Pancreas (tissue), 10 donors: ENCODE measurements at regions not wholly inside any gene's neighbourhood (a gene's known extent, or its start where the extent isn't known, plus 50 kb on each side); places are given as distances from the start of the nearest gene placed in this dataset.

Experiments used
- ATAC-seq, 4 donors: fragments of 200-7000 bp; cut with Tn5 transposase; one replicate each; pipeline versions ENCODE4 v1.8.0 to v1.9.1; 2020; ENCODE audit warnings: mild to moderate bottlenecking in 4 of 4, moderate library complexity in 4 of 4
- DNase-seq, 6 donors: peaks; one replicate each; pipeline ENCODE4 v3.0.0-alpha.2; 2020
- FAIRE-seq: peaks from 2 replicates; lab custom pipeline; 2012; peaks lifted over from hg19 to GRCh38; lab: Jason Lieb, UNC
- H3K27ac ChIP-seq, 4 donors: fragments of 200-600 bp; sonication (generic); 1 replicate in 3 of 4; 2 replicates in 1 of 4; pipeline versions ENCODE4 v1.5.0 to v1.8.0; 2020
- H3K27me3 ChIP-seq, 4 donors: fragments of 200-600 bp; one replicate each; pipeline ENCODE4 v1.8.0; 2021
- H3K36me3 ChIP-seq, 3 donors: fragments of 200-600 bp; sonication (generic) in 1 of 3; one replicate each; pipeline versions ENCODE4 v1.5.0 to v1.8.0; 2020 to 2021
- H3K4me1 ChIP-seq, 3 donors: fragments of 200-600 bp; one replicate each; pipeline ENCODE4 v1.8.0; 2021
- H3K4me3 ChIP-seq, 4 donors: fragments of 200-600 bp; sonication (generic) in 2 of 4; one replicate each; pipeline versions ENCODE4 v1.5.0 to v1.8.0; 2020 to 2021
- H3K9me3 ChIP-seq, 4 donors: fragments of 200-600 bp; one replicate each; pipeline ENCODE4 v1.8.0; 2021
- CTCF ChIP-seq, 4 donors: fragments of 200-600 bp; sonication (generic) in 3 of 4; IDR thresholded peaks; one replicate each; pipeline versions ENCODE4 v1.5.0 to v1.8.0; 2021; ENCODE audit warnings: antibody characterized with exemption in 4 of 4
- WGBS, 2 donors: extraction: QIAGEN DNeasy Blood & Tissue Kit; methylation state at CpG; one replicate each; pipeline ENCODE4 v1.1.7; 2013; 5-methylcytosine and 5-hydroxymethylcytosine counted together
- intact Hi-C, 3 donors: fragments of 100-400 bp; cut with DNase I; formaldehyde crosslinking; loops; one replicate each; pipeline versions ENCODE4 v1.11.1 to v1.14.2; 2022
- donor health status: healthy with polysubstance abuse.
- donor health status: DM: no; HTN: no; CAD: no; lungs with moderate emphysema.
- donor health status: DM: no; HTN: no; CAD: no.
- donor health status: control.
- donor health status: control.
- donor health status: Bipolar disorder and iron deficiency.
- donor health status: DM: yes; HTN: yes; CAD: no.
- donor health status: DM: no; HTN: no; CAD: no.
- donor health status: DM: no; HTN: no; CAD: no.
- donor health status: DM: yes; HTN: yes; CAD: no.

DNA sequence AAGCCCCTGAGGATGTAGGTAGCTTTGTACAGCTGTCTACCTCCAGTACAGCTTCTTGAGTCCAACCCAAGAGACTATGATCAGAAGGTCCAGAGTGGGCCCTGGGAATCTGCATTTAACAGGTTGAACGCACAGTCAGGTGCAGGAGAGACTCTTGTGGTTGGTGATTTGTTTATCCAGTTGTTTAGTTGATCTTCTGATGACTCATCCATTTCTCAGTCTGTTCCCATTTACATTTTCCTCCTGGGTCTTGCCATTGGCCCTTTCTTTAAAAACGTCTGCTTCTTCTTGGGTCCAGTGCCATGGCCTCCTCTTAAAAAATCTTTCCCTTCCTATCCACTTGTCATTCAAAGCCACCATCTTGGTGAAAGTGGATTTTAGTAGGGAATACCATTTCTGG lies 734.2 kb downstream of the MED13L start:
- Histone ChIP-seq H3K4me1 (no peaks in the 10 kb centered on the region), H3K27me3 (no peaks in the 10 kb centered on the region), H3K36me3 (no peaks in the 10 kb centered on the region), H3K27ac (no peak overlapping the region), H3K9me3 (no peaks in the 10 kb centered on the region), H3K4me3 (no peak overlapping the region)
- no peak for ATAC-seq
- DNase-seq: no peak
- no peak for FAIRE-seq
- intact Hi-C loops: no loop called here
- TF ChIP-seq CTCF (IDR thresholded peaks at IDR 0.05): no peak
- 34 to 35% methylated on average over 2 of the region's 2 CpGs for WGBS, 2 donors

- H3K4me1 ChIP-seq: no peaks in the 10 kb centered on the region
- WGBS, 2 donors: 59 to 68% methylated on average over 7 of the region's 7 CpGs
- DNase-seq (no peak), FAIRE-seq (no peak), ATAC-seq (no peak)
- H3K27ac ChIP-seq: no peak overlapping the region
- no peak overlapping the region for H3K4me3 ChIP-seq
- no peak for TF ChIP-seq CTCF (IDR thresholded peaks at IDR 0.05)
- H3K27me3 ChIP-seq: no peaks in the 10 kb centered on the region
- no peaks in the 10 kb centered on the region for H3K36me3 ChIP-seq
- intact Hi-C loops: no loop called here
- no peaks in the 10 kb centered on the region for H3K9me3 ChIP-seq
These were observed 734.8 kb downstream of the MED13L start for GRCh38 chr12:115542656-115543055.

DNA sequence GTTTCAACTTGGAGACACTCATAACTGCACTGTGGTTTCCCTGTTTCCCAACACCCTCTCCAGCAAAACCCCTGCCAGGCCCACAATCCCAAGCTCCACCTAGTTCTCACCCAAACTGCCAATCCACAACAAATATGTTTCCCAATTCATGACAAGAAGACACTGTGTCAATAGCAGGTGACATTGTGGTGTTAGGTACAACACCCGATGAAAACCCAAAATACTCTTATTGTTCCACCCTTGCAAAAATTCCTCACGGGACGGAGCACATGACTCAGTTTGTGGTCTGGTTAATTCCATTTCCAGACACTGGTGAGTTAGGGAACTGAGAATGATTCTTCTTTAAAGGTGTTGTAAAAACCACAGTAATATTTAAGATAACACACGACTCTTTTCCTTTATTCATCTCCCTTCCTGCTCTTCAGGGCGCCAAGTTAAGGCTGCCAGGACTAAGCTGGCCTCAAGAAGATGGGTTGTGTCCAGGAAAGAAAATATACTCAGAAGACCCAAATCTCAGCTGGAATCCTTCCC lies 735.5 kb downstream of the MED13L start:
- 59 to 77% methylated on average over 5 of the region's 5 CpGs for WGBS, 2 donors
- FAIRE-seq (no peak), ATAC-seq (no peak), DNase-seq (no peak)
- H3K9me3 ChIP-seq: no peaks in the 10 kb centered on the region
- no peak overlapping the region for H3K4me3 ChIP-seq
- no peak overlapping the region for H3K27ac ChIP-seq
- H3K36me3 ChIP-seq: no peaks in the 10 kb centered on the region
- no peaks in the 10 kb centered on the region for H3K27me3 ChIP-seq
- no peaks in the 10 kb centered on the region for H3K4me1 ChIP-seq
- intact Hi-C loops: no loop called here
- TF ChIP-seq CTCF (IDR thresholded peaks at IDR 0.05): no peak

GRCh38 chr12:115528466-115528865 lies 749.0 kb downstream of the MED13L start:
- no peak for DNase-seq
- no peaks in the 10 kb centered on the region for H3K4me1 ChIP-seq
- intact Hi-C loops: loop anchor here in 1 of 3 donors (2.0 kb wide), 1 partner anchor 20 kb away; no protein-coding TSS in a partner anchor
- H3K36me3 ChIP-seq: no peaks in the 10 kb centered on the region
- no peak for ATAC-seq
- no peak for FAIRE-seq
- H3K27me3 ChIP-seq: no peaks in the 10 kb centered on the region
- no peak overlapping the region for H3K4me3 ChIP-seq
- 81 to 89% methylated on average over 2 of the region's 2 CpGs for WGBS, 2 donors
- H3K27ac ChIP-seq: no peak overlapping the region
- no peaks in the 10 kb centered on the region for H3K9me3 ChIP-seq
- no peak for TF ChIP-seq CTCF (IDR thresholded peaks at IDR 0.05)

- intact Hi-C loops: no loop called here
These were observed 755.6 kb downstream of the MED13L start for GRCh38 chr12:115521771-115522409.

More at GRCh38 chr12:115521771-115522409, 755.6 kb downstream of the MED13L start:
- FAIRE-seq (no peak), ATAC-seq (no peak), DNase-seq (no peak)
- Histone ChIP-seq H3K36me3 (no peaks in the 10 kb centered on the region), H3K27me3 (peaks cover 0 to 3% (median 0%) of the 10 kb centered on the region in 4 donors), H3K27ac (no peak overlapping the region), H3K9me3 (no peaks in the 10 kb centered on the region), H3K4me1 (no peaks in the 10 kb centered on the region), H3K4me3 (no peak overlapping the region)
- TF ChIP-seq CTCF (IDR thresholded peaks at IDR 0.05): no peak
- WGBS, 2 donors: 48 to 52% methylated on average over 8 of the region's 8 CpGs
